Nephron progenitor cell (in vitro differentiated cells): ENCODE measurements at regions not wholly inside any gene's neighbourhood (a gene's known extent, or its start where the extent isn't known, plus 50 kb on each side); places are given as distances from the start of the nearest gene placed in this dataset.
"Not testable (repeated sequence)": the region's sequence is repeated elsewhere in the genome, so short reads cannot be mapped to it uniquely, and the experiment has no call there.

Source experiments
- DNase-seq: peaks from one replicate; pipeline ENCODE4 v3.0.0; 2021
- H3K27ac Mint-ChIP-seq: 2 replicates; pipeline ENCODE4 v1.8.0; 2021; ENCODE audit warnings: mild to moderate bottlenecking, moderate library complexity, mixed read lengths
- H3K27me3 Mint-ChIP-seq: 2 replicates; pipeline ENCODE4 v1.8.0; 2021; ENCODE audit warnings: mild to moderate bottlenecking, low read depth, mixed read lengths; ENCODE audit not compliant: poor library complexity
- H3K36me3 Mint-ChIP-seq: 2 replicates; pipeline ENCODE4 v1.8.0; 2021; ENCODE audit warnings: low read depth, mixed read lengths
- H3K4me1 Mint-ChIP-seq: 2 replicates; pipeline ENCODE4 v1.8.0; 2021; ENCODE audit warnings: mixed read lengths
- H3K4me3 Mint-ChIP-seq: 2 replicates; pipeline ENCODE4 v1.8.0; 2021; ENCODE audit warnings: mild to moderate bottlenecking, moderate library complexity, mixed read lengths
- H3K9me3 Mint-ChIP-seq: 2 replicates; pipeline ENCODE4 v1.8.0; 2021; ENCODE audit warnings: mild to moderate bottlenecking, moderate library complexity, mixed read lengths
- CTCF ChIP-seq: fragments of 200-600 bp; sonication (generic); IDR thresholded peaks from 2 replicates; pipeline ENCODE4 v1.5.0; 2021; ENCODE audit warnings: antibody characterized with exemption

- H3K27ac Mint-ChIP-seq: peak overlapping the region; percentile 30
- peaks cover 38% of the 10 kb centered on the region for H3K4me1 Mint-ChIP-seq
- TF ChIP-seq CTCF: no peak
- peaks cover 6% of the 10 kb centered on the region for H3K36me3 Mint-ChIP-seq
- H3K4me3 Mint-ChIP-seq: no peak overlapping the region
- H3K27me3 Mint-ChIP-seq: peaks cover 10% of the 10 kb centered on the region
- peaks cover 37% of the 10 kb centered on the region for H3K9me3 Mint-ChIP-seq
- DNase-seq: no peak
These were observed 67.0 kb downstream of the ZNF467 start for GRCh38 chr7:149706398-149706797.

- Mint-ChIP-seq H3K4me1 (peaks cover 38% of the 10 kb centered on the region), H3K27ac (no peak overlapping the region), H3K36me3 (peaks cover 3% of the 10 kb centered on the region), H3K4me3 (no peak overlapping the region), H3K9me3 (peaks cover 25% of the 10 kb centered on the region), H3K27me3 (peaks cover 10% of the 10 kb centered on the region)
- TF ChIP-seq CTCF: no peak
- no peak for DNase-seq
These were observed 68.9 kb downstream of the ZNF467 start for GRCh38 chr7:149704507-149704906.

GRCh38 chr7:149703044-149703650, 70.2 kb downstream of the ZNF467 start:
- Mint-ChIP-seq H3K27ac (no peak overlapping the region), H3K27me3 (peaks cover 10% of the 10 kb centered on the region), H3K4me1 (peaks cover 38% of the 10 kb centered on the region), H3K36me3 (no peaks in the 10 kb centered on the region), H3K4me3 (peak overlapping the region; percentile 3), H3K9me3 (peaks cover 19% of the 10 kb centered on the region)
- DNase-seq: no peak
- no peak for TF ChIP-seq CTCF

GRCh38 chr7:149701495-149702240, 71.7 kb downstream of the ZNF467 start:
- H3K27ac Mint-ChIP-seq: no peak overlapping the region
- peaks cover 23% of the 10 kb centered on the region for H3K9me3 Mint-ChIP-seq
- TF ChIP-seq CTCF: no peak
- H3K36me3 Mint-ChIP-seq: no peaks in the 10 kb centered on the region
- H3K4me1 Mint-ChIP-seq: peaks cover 30% of the 10 kb centered on the region
- DNase-seq: no peak
- H3K4me3 Mint-ChIP-seq: no peak overlapping the region
- peaks cover 7% of the 10 kb centered on the region for H3K27me3 Mint-ChIP-seq

- Mint-ChIP-seq H3K27me3 (peaks cover 38% of the 10 kb centered on the region), H3K9me3 (peaks cover 39% of the 10 kb centered on the region)
- not testable (repeated sequence) for H3K36me3 Mint-ChIP-seq, H3K4me3 Mint-ChIP-seq, H3K27ac Mint-ChIP-seq, DNase-seq, H3K4me1 Mint-ChIP-seq
These were observed 75.6 kb downstream of the ZNF467 start for GRCh38 chr7:149697767-149698166.

GRCh38 chr7:149696280-149696679, 77.1 kb downstream of the ZNF467 start:
- H3K27ac Mint-ChIP-seq: no peak overlapping the region
- H3K4me1 Mint-ChIP-seq: peaks cover 7% of the 10 kb centered on the region
- H3K36me3 Mint-ChIP-seq: no peaks in the 10 kb centered on the region
- no peak for TF ChIP-seq CTCF
- H3K9me3 Mint-ChIP-seq: peaks cover 40% of the 10 kb centered on the region
- H3K4me3 Mint-ChIP-seq: no peak overlapping the region
- DNase-seq: no peak
- peaks cover 46% of the 10 kb centered on the region for H3K27me3 Mint-ChIP-seq
